G401 (cell line): ENCODE measurements at regions not wholly inside any gene's neighbourhood (a gene's known extent, or its start where the extent isn't known, plus 50 kb on each side); places are given as distances from the start of the nearest gene placed in this dataset.

Experiments
- DNase-seq: peaks from one replicate; pipeline ENCODE4 v3.0.0-alpha.2; 2015; ENCODE audit warnings: low spot score
- in situ Hi-C: cut with HindIII; loops from 2 replicates; pipeline ENCODE4 v1.10.0; 2016; ENCODE audit warnings: low sequenced_read_pairs, mixed read lengths

DNA sequence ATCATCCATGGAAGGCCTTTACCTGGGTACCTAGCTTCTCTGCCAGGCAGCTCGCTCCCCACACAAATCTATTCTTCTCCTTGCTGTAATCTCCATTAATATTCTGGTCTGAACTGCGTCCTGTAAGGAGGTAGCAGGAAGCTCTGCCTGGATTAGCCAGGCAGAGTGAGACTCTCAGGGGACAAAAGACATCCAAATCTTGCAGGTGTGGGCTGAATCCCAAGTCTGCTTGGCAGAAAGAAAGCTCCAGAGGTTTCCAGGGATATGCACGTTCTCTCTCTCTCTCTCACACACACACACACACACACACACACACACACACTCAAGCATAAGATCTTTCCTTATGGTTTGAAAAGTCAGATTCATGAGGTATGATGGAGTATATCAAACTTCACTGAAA, 66.5 kb downstream of the THNSL2 start:
- in situ Hi-C loops: no loop called here
- no peak for DNase-seq
